ENCODE measurements at regions not wholly inside any gene's neighbourhood (a gene's known extent, or its start where the extent isn't known, plus 50 kb on each side); places are given as distances from the start of the nearest gene placed in this dataset.

- no peak for TF ChIP-seq EP300 (IDR thresholded peaks at IDR 0.05)
- TF ChIP-seq CTCF (IDR thresholded peaks at IDR 0.05), result no peak
- no peak for TF ChIP-seq POLR2A (IDR thresholded peaks at IDR 0.05)
- no peak for TF ChIP-seq POLR2AphosphoS5 (IDR thresholded peaks at IDR 0.05)
Observed at GRCh38 chr10:29202386-29202940, 86.4 kb upstream of the LYZL1 start.
